Calu3 (cell line): ENCODE measurements at regions not wholly inside any gene's neighbourhood (a gene's known extent, or its start where the extent isn't known, plus 50 kb on each side); places are given as distances from the start of the nearest gene placed in this dataset.

ENCODE experiments used
- BruUV-seq: library from RNA; stranded (reverse); fragments of 400-500 nt; replicated peaks from 2 replicates; lab custom pipeline; 2021; lab: Mats Ljungman, UMichigan
- CTCF ChIA-PET: fragments of 300-600 bp; sonication (Branson Sonifier 250); formaldehyde crosslinking; loops from one replicate; lab custom pipeline; 2022; ENCODE audit warnings: antibody characterized with exemption; lab: Charles Lee
- DNase-seq: peaks from one replicate; pipeline ENCODE4 v3.0.0; 2022
- H3K27ac Mint-ChIP-seq: one replicate; pipeline ENCODE4 v1.8.0; 2022; ENCODE audit warnings: mixed read lengths; ENCODE audit not compliant: unreplicated experiment
- H3K27me3 Mint-ChIP-seq: one replicate; pipeline ENCODE4 v1.8.0; 2022; ENCODE audit warnings: mixed read lengths; ENCODE audit not compliant: unreplicated experiment
- H3K36me3 Mint-ChIP-seq: one replicate; pipeline ENCODE4 v1.8.0; 2022; ENCODE audit warnings: mild to moderate bottlenecking, moderate library complexity, mixed read lengths; ENCODE audit not compliant: insufficient read depth, unreplicated experiment
- H3K4me1 Mint-ChIP-seq: one replicate; pipeline ENCODE4 v1.8.0; 2022; ENCODE audit warnings: mild to moderate bottlenecking, low read depth, mixed read lengths; ENCODE audit not compliant: unreplicated experiment
- H3K4me3 Mint-ChIP-seq: one replicate; pipeline ENCODE4 v1.8.0; 2022; ENCODE audit warnings: mild to moderate bottlenecking, low read depth, moderate library complexity, mixed read lengths; ENCODE audit not compliant: unreplicated experiment
- H3K9me3 Mint-ChIP-seq: one replicate; pipeline ENCODE4 v1.8.0; 2022; ENCODE audit warnings: low read depth, mixed read lengths; ENCODE audit not compliant: unreplicated experiment
- CTCF ChIP-seq: fragments of 200-600 bp; IDR thresholded peaks from one replicate; pipeline ENCODE4 v1.8.0; 2022; ENCODE audit warnings: antibody characterized with exemption; ENCODE audit not compliant: unreplicated experiment
- intact Hi-C: fragments of 100-400 bp; cut with micrococcal nuclease; formaldehyde crosslinking; loops from one replicate; pipeline ENCODE4 v1.10.0; 2022; ENCODE audit not compliant: unreplicated experiment

GRCh38 chr2:144936442-144936841 is 416.5 kb upstream of the ZEB2 start:
- H3K4me3 Mint-ChIP-seq = no peak overlapping the region
- TF ChIP-seq CTCF = no peak
- CTCF ChIA-PET = no interaction called here
- no peaks in the 10 kb centered on the region for H3K27me3 Mint-ChIP-seq
- intact Hi-C loops = no loop called here
- no peaks in the 10 kb centered on the region for H3K9me3 Mint-ChIP-seq
- no TSS peak for BruUV-seq
- no peak overlapping the region for H3K27ac Mint-ChIP-seq
- H3K36me3 Mint-ChIP-seq = no peaks in the 10 kb centered on the region
- DNase-seq = no peak
- peaks cover 13% of the 10 kb centered on the region for H3K4me1 Mint-ChIP-seq

DNA sequence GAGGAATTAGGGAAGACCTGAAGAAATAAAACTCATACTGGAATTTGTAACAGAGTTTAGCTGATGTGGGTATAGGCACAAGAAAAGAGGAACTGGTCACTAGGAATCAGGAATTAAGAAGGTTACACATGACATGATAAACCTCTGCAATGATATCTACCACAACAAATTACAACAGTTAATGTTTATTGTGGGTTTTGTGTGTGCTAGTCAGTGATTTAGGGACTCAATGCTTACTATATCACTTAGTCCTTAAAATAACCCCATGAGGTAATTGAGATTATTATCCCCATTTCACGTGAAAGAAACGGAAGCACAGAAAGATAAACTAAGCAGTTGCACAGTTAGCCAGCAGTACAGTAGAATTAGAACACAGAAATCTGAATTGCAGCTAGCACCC is 415.8 kb upstream of the ZEB2 start:
- no peak for TF ChIP-seq CTCF

GRCh38 chr2:144935191-144935590 is 415.3 kb upstream of the ZEB2 start:
- no peak for DNase-seq
- TF ChIP-seq CTCF = no peak
- BruUV-seq = no TSS peak
- intact Hi-C loops = no loop called here
- H3K9me3 Mint-ChIP-seq = no peaks in the 10 kb centered on the region
- no peaks in the 10 kb centered on the region for H3K27me3 Mint-ChIP-seq
- CTCF ChIA-PET = no interaction called here
- H3K4me1 Mint-ChIP-seq = peaks cover 12% of the 10 kb centered on the region
- no peaks in the 10 kb centered on the region for H3K36me3 Mint-ChIP-seq
- H3K27ac Mint-ChIP-seq = no peak overlapping the region
- H3K4me3 Mint-ChIP-seq = no peak overlapping the region

More for the DNA sequence above, 415.8 kb upstream of the ZEB2 start:
- no peaks in the 10 kb centered on the region for H3K27me3 Mint-ChIP-seq
- no peaks in the 10 kb centered on the region for H3K36me3 Mint-ChIP-seq
- BruUV-seq = no TSS peak
- no peak overlapping the region for H3K27ac Mint-ChIP-seq
- H3K9me3 Mint-ChIP-seq = no peaks in the 10 kb centered on the region
- DNase-seq = no peak
- no peak overlapping the region for H3K4me3 Mint-ChIP-seq
- intact Hi-C loops = no loop called here
- CTCF ChIA-PET = no interaction called here
- H3K4me1 Mint-ChIP-seq = peaks cover 12% of the 10 kb centered on the region

GRCh38 chr2:144931960-144932359 is 412.0 kb upstream of the ZEB2 start:
- CTCF ChIA-PET = no interaction called here
- peaks cover 2% of the 10 kb centered on the region for H3K9me3 Mint-ChIP-seq
- no peaks in the 10 kb centered on the region for H3K4me1 Mint-ChIP-seq
- no peak overlapping the region for H3K4me3 Mint-ChIP-seq
- DNase-seq = no peak
- H3K36me3 Mint-ChIP-seq = no peaks in the 10 kb centered on the region
- no TSS peak for BruUV-seq
- H3K27ac Mint-ChIP-seq = no peak overlapping the region
- H3K27me3 Mint-ChIP-seq = no peaks in the 10 kb centered on the region
- no peak for TF ChIP-seq CTCF
- intact Hi-C loops = no loop called here
